ENCODE measurements at regions not wholly inside any gene's neighbourhood (a gene's known extent, or its start where the extent isn't known, plus 50 kb on each side); places are given as distances from the start of the nearest gene placed in this dataset.
"Not testable (repeated sequence)": the region's sequence is repeated elsewhere in the genome, so short reads cannot be mapped to it uniquely, and the experiment has no call there.

GRCh38 chr11:110347660-110348059 is 51.2 kb upstream of the RDX start:
- no peak for DNase-seq (ENCODE audit: low read depth in 2 of 3, low spot score in 1 of 3)

GRCh38 chr11:110349138-110349996 is 53.0 kb upstream of the RDX start:
- DNase-seq (ENCODE audit: low read depth in 2 of 3, low spot score in 1 of 3) = peak; percentile 65 to 74 (median 72)

- DNase-seq (ENCODE audit: low read depth in 2 of 3, low spot score in 1 of 3) = not testable (repeated sequence)
Measured at GRCh38 chr11:110349997-110350383, 53.6 kb upstream of the RDX start.

- DNase-seq (ENCODE audit: low read depth in 2 of 3, low spot score in 1 of 3) = no peak
Measured at GRCh38 chr11:110355011-110355744, 58.8 kb upstream of the RDX start.

GRCh38 chr11:110356762-110357671 is 60.6 kb upstream of the RDX start:
- DNase-seq (ENCODE audit: low read depth in 2 of 3, low spot score in 1 of 3) = no peak

- DNase-seq (ENCODE audit: low read depth in 2 of 3, low spot score in 1 of 3) = no peak
Measured at GRCh38 chr11:110358336-110358735, 61.9 kb upstream of the RDX start.

GRCh38 chr11:110360781-110361408 is 64.5 kb upstream of the RDX start:
- DNase-seq (ENCODE audit: low read depth in 2 of 3, low spot score in 1 of 3) = not testable (repeated sequence)

- no peak for DNase-seq (ENCODE audit: low read depth in 2 of 3, low spot score in 1 of 3)
Measured at GRCh38 chr11:110362971-110363509, 66.6 kb upstream of the RDX start.

- DNase-seq (ENCODE audit: low read depth in 2 of 3, low spot score in 1 of 3) = no peak
Measured at GRCh38 chr11:110366291-110366690, 63.5 kb upstream of the FDX1 start.

GRCh38 chr11:110367571-110367970 is 62.2 kb upstream of the FDX1 start:
- DNase-seq (ENCODE audit: low read depth in 2 of 3, low spot score in 1 of 3) = no peak

- DNase-seq (ENCODE audit: low read depth in 2 of 3, low spot score in 1 of 3) = no peak
Measured at GRCh38 chr11:110371084-110371483, 58.7 kb upstream of the FDX1 start.

- DNase-seq (ENCODE audit: low read depth in 2 of 3, low spot score in 1 of 3) = no peak
Measured at GRCh38 chr11:110373051-110373702, 56.6 kb upstream of the FDX1 start.

- no peak for DNase-seq (ENCODE audit: low read depth in 2 of 3, low spot score in 1 of 3)
Measured at GRCh38 chr11:110374921-110375320, 54.8 kb upstream of the FDX1 start.

GRCh38 chr11:110375351-110375750 is 54.4 kb upstream of the FDX1 start:
- no peak for DNase-seq (ENCODE audit: low read depth in 2 of 3, low spot score in 1 of 3)

GRCh38 chr11:110376021-110376420 is 53.7 kb upstream of the FDX1 start:
- DNase-seq (ENCODE audit: low read depth in 2 of 3, low spot score in 1 of 3) = no peak

GRCh38 chr11:110376711-110377324 is 52.9 kb upstream of the FDX1 start:
- peak in 2 of 3 donors; percentile 6 to 56 for DNase-seq (ENCODE audit: low read depth in 2 of 3, low spot score in 1 of 3)

GRCh38 chr11:110377434-110377833 is 52.3 kb upstream of the FDX1 start:
- no peak for DNase-seq (ENCODE audit: low read depth in 2 of 3, low spot score in 1 of 3)

GRCh38 chr11:110379261-110379660 is 50.5 kb upstream of the FDX1 start:
- DNase-seq (ENCODE audit: low read depth in 2 of 3, low spot score in 1 of 3) = no peak

GRCh38 chr11:110379936-110380335 is 49.8 kb upstream of the FDX1 start:
- no peak for DNase-seq (ENCODE audit: low read depth in 2 of 3, low spot score in 1 of 3)

Data from stimulated activated CD4-positive, alpha-beta T cell treated with anti-CD3 and anti-CD28 coated beads, Interleukin-12 subunit alpha, Interleukin-12 subunit beta, amount 100 ng/mL, for 48 hours (primary cell).